Limb (tissue), 2 donors: ENCODE measurements at regions not wholly inside any gene's neighbourhood (a gene's known extent, or its start where the extent isn't known, plus 50 kb on each side); places are given as distances from the start of the nearest gene placed in this dataset.
"Not testable (repeated sequence)": the region's sequence is repeated elsewhere in the genome, so short reads cannot be mapped to it uniquely, and the experiment has no call there.

Experiments
- DNase-seq, 2 donors: peaks; one replicate each; pipeline ENCODE4 v3.0.0-alpha.2; 2016; ENCODE audit errors: extremely low spot score in 2 of 2

- DNase-seq: not testable (repeated sequence)
Observed at GRCh38 chr14:19126269-19127051, 159.2 kb downstream of the POTEM start.

DNA sequence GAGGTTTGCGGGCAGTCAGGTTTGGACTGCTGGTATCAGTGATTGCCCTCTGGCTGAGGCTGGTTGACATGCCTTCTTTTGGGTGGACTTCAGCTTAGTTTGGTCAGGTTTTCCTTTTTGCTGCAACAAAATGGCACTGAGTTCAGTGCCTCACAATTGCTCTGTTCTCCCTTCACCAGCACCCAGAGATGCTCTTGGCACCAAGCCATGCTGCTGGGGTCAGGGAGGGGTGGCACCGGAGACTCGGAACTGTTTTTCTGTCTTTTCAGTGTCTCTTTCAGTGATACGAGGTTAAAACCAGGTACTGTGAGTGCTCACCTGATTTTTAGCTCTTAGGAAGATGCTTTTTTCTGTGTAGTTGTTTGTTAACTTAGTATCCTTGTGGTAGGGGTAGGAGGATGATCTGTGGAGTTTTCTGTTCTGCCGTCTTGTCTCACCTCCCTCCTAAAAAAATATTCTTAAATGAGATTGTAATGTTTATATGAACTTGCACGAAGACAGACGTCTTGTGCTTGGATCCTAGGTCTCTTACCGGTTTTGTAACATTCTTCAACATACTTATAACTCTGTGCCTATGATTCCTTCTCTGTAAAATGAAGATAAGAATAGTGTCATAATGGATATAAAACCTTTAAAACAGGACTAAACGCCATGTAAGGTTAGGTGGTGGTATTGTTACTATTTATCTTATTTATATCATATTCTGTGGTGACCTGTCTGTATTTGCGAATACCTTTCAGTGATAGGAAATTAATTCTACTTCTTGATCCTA, 160.6 kb downstream of the POTEM start:
- DNase-seq: not testable (repeated sequence)

DNA sequence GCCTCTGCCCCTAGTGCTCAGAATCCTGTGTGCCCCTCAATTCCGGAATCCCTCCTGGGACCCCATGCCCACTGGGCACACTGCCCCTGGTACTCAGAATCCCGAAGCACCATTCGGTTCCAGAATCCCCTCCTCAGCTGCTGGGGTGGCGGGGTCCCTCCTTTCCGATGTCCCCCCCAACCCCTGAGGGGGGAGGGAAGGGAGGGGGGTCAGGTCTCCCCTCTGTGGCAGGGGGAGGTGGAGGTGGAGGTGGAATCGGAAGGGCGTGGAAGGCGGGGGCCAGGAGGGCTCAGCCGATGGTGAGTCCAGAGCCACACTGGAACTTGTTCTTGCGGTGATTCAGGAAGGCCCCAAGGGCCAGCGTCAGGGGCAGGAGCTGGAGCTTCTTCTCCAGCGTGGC, 164.3 kb downstream of the POTEM start:
- not testable (repeated sequence) for DNase-seq

- not testable (repeated sequence) for DNase-seq
Observed at GRCh38 chr14:19132013-19132835, 165.0 kb downstream of the POTEM start.

GRCh38 chr14:19132836-19133120, 165.5 kb downstream of the POTEM start:
- DNase-seq: not testable (repeated sequence)

- DNase-seq: not testable (repeated sequence)
Observed at GRCh38 chr14:19157106-19157709, 190.0 kb downstream of the POTEM start.

GRCh38 chr14:19158012-19158411, 190.8 kb downstream of the POTEM start:
- not testable (repeated sequence) for DNase-seq

- not testable (repeated sequence) for DNase-seq
Observed at GRCh38 chr14:19158588-19158987, 191.4 kb downstream of the POTEM start.

DNA sequence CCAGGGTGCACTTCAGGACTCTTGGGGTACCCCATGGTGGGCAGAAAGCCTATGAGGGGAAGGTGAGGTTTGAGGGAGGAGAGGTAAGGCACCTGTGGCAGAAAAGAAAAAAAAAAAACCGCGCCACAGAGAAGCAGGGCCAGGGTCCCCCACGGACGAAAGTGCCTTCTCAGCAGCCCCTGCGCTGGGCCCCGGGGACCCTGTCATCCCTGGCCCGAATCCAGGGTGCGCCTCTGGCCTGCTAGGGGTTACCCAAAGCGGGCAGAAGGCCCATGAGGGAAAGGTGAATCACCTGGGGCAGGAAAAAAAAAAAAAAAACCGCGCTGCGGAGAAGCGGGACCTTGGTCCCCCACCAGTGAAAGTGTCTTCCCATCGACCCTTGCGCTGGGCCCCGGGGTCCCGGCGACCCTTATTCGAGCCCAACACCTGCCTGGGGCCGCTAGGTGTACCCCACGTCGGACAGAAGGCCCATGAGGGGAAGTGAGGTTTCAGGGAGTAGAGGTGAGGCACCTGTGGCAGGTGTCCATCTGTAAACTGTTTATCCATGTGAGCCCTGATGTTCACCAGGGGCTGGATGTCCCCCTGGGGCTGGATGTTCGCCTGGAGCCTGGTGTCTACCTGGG, 191.9 kb downstream of the POTEM start:
- not testable (repeated sequence) for DNase-seq

DNA sequence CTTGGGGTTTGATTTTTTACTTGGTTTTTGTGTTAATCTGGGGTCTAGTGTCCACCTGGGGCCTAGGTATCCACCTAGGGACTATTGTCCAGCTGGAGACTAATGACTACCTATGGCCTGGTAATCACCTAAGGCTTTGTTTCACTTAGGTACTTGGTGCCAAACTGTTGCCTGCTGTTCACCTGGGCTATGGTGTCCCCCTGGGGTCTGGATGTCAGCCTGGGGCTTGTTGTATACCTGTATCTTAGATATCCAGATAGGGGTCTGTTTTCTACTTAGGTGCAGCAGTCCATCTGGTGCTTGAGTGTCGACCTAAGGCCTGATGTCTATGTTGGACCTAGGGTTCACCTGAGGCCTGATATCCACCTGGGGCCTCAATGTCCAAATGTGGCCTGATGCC, 193.1 kb downstream of the POTEM start:
- not testable (repeated sequence) for DNase-seq

GRCh38 chr14:19161251-19162033, 194.2 kb downstream of the POTEM start:
- DNase-seq: peak in 1 of 2 donors; percentile 3

DNA sequence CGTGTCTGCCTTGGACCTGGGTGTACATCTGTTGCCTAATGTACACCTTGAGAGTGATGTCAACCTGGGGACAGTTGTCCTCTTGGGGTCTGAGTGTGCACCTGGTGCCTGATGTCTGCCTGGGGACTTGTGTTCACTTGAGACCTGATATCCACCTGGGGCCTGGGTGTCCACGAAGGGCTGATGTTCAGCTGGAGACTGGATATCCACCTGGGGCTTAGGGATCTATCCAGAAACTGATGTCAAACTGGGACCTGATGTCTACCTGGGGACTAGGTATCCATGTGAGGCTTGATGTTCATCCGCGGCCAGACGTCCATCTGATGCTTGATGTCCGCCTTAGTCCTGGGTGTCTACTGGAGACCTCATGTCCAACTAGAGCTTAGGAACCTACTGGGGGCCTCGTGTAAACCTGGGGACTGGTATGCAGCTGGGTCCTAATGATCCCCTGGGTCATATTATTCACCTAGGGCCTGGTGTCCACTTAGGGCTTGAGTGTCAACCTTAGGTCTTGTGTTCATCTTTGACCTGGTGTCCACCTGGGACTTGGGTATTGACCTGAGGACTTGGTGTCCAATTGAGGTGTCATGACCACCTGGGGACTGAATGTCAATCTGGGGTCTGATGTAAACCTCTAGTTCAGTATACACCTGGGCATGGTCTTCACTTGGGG, 194.9 kb downstream of the POTEM start:
- DNase-seq: not testable (repeated sequence)

- not testable (repeated sequence) for DNase-seq
Observed at GRCh38 chr14:19162920-19163319, 195.7 kb downstream of the POTEM start.

DNA sequence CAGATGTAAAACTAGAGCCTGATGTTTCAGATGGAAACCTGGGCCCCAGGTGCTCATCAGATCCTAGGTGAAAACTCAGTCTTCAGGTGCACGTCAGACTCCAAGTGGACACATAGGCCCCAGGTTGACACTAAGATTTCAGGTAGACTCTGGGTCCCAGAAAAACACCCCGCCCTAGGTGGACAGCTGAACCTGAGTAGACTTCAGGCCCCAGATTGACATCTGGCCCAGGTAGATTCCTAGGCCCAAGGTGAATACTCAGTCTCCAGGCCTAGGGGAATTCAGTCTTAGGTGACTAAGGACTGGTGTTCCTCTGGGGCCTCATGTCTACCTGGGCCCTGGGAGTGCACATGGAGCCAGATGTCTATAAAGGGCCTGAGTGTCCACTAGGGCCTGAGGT, 196.7 kb downstream of the POTEM start:
- not testable (repeated sequence) for DNase-seq

- peak in 1 of 2 donors; percentile 10 for DNase-seq
Observed at GRCh38 chr14:19164426-19164825, 197.2 kb downstream of the POTEM start.

DNA sequence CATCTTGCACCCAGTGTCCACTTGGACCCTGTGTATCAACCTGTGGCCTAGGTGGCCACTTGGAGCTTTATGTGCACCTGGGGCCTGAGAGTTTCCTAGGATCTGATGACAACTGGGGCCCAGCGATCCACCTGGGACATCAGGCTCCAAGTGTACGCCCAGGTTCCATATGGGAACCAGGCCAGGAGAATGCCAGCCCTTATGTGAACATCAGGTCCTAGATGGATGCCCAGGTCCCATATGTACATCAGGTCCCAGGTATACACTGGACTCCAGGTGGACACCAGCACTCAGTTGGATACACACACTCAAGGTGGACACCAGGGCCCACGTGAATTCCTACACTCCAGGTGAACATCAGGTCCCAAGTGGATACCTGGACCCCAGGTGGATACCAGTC, 198.8 kb downstream of the POTEM start:
- not testable (repeated sequence) for DNase-seq

DNA sequence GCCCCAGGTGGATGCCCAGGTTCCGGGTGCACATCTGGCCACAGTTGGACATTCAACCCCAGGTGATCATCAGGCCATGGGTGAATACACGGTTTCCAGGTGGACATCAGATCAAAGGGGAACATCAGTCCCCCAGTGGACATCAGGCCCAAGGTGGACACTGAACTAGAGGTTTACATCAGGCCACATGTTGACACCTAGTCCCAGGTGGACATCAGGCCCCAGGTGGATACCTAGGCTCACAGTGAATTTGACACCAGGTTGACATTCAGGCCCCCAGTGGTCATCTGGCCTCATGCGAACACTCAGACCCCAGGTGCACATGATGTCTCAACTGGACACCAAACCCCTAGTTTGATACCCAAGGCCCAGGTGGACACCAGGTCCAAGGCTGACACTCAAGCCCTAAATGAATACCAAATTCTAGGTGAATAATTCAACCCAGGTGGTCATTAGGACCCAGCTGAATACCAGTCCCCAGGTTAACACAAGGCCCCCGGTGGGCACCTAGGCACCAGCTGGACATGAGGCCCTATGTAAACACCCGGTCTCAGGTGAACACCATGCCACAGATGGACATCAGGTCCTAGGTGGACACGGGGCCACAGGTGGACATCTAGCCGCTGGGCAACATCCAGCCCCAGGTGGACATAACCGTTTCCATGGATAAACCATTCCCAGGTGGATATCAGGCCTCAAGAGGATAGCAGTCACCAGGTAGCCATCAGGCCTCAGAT, 200.4 kb downstream of the POTEM start:
- DNase-seq: peak in 1 of 2 donors; percentile 23

DNA sequence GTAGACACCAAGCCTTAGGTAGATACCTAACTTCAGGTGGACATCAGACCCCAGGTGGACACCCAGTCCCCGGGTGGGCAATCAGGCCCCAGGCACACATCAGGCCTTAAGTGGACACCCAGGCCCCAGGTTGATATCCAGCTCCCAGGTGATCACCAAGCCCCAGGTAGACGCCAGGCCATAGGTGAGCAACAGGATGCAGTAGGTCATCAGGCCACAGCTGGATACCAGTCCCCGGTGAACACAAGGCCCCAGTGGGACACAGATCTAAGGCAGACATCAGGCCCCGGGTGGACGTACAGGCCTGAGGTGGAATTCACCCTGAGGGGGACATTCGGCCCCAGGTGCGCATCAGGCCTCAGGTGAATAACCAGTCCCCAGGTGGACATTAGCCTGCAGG, 201.0 kb downstream of the POTEM start:
- DNase-seq: not testable (repeated sequence)
